NCI-H1048 (cell line): ENCODE measurements at regions not wholly inside any gene's neighbourhood (a gene's known extent, or its start where the extent isn't known, plus 50 kb on each side); places are given as distances from the start of the nearest gene placed in this dataset.

Source experiments
- DNase-seq: peaks from one replicate; lab custom pipeline; 2025; lab: John Stamatoyannopoulos, UW

DNA sequence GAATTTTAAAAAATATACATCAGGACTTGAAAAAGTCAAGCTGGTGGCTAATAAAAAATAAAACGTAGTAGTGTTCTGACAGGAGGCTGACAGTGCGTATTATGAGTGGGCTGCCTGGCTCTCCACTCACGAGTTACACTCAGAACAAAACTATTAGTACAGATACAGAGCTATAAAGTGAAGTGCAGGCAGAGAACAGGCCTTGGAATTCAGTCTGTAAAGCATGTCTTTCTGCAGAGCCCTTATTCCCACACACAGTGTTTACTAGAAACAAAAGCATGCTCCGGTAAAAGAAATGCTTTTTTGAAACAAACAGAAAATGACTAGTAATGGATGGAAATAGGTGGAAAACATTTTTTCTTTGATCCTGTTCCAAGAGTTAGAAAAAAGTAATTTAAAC lies 334.7 kb downstream of the DIRAS2 start:
- no peak for DNase-seq

DNA sequence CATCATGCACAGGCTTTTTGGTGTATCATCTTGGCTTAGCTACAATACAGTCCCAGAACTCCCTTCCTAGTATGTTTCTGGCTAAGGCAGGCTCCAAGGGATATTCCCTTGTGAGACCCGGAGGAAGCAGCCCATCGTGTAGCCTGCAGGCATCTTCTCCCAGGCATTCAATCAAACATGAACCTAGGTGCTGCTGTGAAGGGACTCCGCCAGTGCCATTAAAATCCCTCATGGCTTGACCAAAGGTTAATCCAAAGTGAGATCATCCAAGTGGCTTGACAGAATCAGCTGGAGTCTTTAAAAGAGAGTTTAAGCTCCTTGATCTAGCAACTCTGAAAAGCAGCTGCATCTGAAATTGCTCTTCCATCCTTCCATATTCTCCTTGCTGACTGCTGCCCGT lies 333.9 kb downstream of the DIRAS2 start:
- no peak for DNase-seq

DNA sequence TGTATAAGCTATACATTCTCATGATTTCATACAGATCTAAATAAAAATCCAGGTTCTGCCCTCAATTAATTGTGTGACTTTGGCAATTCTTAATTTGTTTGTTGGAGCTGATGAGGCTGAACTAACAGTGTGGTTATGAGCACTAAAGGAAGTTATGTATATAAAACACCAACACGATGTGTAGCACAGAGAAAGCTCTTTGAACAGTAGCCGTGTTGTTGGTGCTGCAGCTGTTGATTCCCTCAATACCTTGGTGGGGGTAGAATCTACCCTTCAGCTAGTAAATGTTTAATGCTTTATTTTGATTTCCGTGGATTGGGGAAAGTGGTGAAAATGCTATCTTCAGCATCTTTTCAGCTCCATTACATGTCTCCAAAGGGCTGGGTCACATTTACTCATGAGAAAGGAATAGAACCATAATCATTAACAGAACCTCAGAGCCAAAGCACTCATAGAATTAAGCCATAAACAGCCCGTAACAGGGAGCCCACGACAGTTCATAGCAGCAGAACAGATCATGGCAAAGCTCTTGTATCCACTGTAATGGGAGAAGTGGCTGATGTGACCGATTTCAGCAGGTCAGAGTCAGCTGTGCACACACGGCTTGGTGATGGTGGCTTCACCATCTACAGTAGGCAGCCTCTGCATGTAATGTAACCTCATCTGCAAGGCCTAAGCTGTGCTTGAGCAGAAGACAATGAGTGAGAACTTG lies 332.7 kb downstream of the DIRAS2 start:
- no peak for DNase-seq

DNA sequence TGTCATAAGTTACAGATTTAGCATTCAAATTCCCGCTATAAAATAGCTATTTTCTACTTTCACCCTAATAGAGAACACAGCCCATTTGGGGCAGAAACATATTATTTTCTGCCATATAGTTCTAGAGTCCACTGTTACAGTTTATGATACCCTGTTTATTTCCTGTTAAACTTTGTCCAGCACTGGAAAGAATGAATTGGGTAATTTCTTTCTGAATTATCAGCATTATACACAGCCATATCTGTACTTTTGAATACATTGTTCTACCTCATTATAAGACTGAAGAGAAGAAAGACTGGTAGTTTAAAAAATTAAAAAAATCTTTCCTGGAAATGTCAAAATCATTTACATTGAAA lies 332.1 kb downstream of the DIRAS2 start:
- DNase-seq: no peak

DNA sequence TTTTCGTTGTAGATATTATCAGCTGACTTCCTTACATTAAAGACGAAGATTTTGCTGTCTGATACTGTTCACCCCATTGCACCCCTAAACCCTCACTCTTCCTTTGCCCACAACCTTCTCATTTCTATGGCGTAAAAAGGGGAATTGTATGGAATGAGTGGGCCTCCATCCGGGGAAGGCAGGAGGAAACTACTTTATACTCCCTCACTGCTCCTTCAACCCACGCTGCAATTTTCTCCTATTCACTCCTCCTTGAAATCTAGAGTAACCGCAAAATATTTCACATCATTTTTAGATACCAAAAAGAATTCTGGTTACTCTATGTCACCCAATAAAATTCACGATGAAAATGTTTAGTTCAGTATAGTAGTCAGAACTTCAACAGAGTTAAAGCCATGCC lies 330.8 kb downstream of the DIRAS2 start:
- DNase-seq: no peak

DNA sequence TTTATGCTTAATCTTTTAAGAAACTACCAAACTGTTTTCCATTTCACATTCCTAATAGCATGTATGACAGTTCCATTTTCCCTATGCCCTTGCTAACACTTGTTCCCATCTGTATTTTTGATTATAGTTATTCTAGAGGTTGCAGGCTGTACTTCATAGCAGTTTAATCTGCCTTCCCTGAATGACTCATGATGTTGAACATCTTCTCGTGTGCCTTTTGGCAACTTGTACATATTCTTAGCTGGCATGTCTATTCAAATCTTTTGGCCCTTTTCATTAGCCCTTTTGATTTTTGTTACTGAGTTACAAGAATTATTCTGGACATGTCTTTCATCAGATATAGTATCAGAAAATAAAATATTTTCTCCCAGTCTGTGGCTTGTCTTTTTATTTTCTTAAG lies 320.3 kb downstream of the DIRAS2 start:
- no peak for DNase-seq

DNA sequence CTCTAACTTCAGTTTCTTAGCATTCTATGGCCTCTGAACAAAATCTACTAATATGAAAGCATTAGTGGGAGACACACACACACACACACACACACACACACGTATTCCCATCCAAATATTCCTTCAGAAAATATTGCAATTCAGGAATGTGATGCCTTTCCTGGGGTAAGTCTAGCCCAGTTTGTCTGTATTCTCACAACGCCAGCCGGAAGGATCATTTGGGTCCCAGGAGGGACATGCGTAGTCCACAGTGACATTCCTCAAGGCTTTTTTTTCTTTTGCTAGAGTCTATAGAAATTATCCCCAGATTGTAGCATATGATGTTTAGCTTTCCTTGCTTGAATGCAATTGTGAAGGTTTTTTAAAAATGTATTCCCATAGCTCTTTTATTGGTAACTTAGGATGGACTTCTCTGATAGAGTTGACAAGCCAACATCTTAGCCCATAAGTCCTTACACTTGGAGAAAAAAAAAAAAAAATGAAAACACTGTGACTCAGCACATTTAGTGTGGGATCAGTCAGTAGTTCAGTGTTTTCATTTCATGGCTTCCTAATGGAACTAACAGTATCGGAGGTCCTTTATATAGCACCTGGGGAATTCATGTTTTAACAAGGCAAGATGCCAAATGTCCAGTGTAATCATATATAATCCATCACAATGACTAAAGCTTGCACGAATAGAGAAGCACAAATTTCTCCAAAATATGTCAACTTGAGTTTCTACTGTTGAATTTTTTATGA lies 316.5 kb downstream of the DIRAS2 start:
- DNase-seq: no peak

DNA sequence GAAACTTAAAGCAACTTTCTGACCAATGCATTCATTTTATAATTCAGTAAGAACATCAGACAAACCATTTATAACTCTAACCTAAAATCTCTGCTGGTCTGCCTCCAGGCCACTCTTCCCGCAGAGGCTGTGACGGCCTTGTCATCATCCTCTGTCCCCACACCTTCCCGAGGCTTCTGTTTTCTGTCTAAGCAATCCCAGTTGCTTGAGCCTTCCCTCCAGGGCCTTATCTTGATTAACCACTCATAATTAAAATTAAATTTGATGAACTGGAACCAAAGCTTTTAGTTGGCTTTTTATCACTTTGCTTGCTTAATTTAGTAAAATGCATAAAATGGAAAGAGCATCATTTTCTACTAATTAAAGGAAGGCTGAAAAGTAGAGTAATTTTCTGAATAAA lies 312.4 kb downstream of the DIRAS2 start:
- DNase-seq: no peak

DNA sequence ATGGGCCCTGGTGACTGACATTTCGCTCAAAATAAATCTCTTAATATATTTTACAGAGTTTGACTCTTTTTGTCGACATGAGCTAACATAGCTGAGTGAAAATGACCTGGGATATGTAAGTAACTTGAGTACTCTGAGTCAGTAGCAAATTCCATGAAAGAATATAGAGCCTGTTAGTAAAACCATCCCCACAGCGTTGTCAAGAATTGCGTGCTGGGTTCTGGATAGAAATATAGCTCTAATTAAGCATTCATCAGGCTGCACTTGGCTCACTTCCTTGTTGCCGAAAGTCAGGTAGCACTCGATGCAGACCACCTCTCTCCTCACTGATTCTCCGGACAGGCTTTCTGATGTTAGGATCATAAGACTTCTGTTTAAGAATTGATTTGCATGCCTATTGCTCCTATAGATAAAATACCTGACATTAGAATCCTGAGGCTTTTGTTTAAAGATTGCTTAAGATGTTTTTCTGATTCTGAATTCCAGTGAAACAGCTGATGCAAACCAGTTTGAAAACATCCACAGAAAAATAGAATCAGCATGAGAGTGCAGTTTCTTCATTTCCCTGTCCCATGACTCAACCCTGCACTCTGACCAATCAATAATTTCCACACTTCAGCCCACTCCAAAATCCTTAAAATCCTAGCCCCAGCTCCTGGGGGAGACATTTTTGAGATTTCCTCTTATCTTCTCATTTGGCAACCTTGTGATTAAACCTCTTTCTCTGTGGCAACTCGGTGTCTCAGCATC lies 310.6 kb downstream of the DIRAS2 start:
- no peak for DNase-seq

DNA sequence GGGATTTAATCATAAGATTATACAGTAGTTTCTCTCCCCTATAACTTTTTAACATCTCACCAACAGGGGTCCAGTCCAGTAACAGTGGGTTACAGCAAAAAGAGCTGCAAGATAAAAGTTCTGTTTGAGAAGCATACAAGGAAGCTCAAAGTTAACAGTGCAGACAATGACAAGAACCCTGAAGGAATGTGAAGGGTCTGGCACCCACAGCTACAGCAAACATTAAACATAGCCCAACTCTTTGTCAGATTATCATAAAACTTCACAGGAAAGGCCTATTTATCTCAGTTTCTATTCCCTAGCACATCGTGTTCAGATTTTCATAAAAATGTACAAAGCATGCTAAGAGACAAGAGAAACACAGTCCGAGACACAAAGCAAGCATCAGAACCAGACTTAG lies 309.4 kb downstream of the DIRAS2 start:
- no peak for DNase-seq

DNA sequence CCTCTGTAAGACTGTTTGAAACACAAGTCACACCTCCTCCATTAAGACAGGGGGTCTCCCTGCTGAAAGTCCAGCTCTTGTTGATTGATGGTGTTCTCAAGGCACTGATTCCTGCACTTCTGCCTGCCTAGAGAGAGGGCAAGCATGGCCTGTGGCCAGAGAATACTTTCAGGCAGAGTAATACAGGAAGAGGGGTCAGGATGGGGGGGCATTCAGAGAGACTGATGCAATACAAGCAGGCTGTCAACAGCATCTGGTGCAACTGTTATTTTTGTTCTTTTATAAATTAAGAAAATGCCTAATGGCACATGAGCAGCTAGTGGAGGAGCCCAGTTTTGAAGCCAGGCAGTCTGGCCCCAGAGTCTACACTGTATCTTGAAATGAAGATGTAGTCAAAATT lies 302.2 kb downstream of the DIRAS2 start:
- DNase-seq: no peak

DNA sequence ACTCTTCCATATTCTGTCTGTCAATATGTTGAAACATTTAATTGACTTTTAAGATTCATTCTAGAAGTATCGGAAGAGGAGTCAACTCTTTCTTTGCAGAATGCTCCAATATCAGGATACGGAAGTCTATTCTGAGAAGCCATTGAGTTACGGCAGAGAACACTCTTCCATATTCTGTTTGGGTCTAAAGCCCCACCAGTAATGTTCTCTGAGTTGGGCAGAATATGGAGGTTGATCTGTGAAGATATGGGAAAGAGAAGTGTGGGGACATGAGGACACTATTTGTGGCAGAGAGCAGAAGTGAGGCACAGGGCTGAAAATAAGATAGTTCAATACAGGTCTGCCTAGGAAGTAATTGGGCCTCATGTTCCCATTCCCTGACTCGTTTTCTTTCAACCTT lies 300.0 kb downstream of the DIRAS2 start:
- no peak for DNase-seq

DNA sequence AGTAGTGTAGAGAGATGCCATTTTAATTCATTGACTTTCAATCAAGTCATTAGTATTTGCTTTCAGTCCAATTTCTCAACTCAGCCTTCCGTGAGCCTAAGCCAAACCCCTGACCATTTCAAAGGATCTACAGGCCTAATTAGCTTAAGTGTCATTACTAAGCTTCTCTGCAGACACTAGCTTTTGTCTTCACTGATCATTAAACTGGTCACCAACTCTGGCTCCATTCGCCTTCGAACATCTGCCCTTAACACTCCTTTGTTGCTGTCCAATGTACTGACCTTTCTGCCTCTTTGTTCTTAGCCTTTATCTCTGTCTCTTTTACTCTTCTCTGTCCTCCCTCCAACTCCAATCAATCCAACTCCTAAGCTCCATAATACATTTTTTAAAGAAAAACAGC lies 299.3 kb downstream of the DIRAS2 start:
- no peak for DNase-seq

DNA sequence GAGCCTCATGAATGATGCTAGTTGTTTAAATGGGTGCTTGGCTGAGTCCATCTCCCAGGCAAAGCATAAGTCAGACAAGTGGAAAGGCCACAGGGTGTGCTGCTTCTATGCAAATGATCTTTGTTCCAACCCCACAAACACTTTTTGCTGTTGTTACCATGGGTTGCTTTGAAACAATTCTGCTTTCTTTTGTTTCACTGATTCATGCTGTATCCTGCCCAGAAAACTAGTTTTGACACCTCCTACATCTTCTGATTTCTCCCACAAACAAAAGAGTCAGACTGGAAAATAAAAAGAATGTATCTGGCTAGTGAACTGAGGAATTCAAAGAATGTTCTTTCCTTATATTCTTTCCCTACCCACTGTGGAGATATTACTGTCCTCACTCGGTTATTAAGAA lies 298.6 kb downstream of the DIRAS2 start:
- no peak for DNase-seq

DNA sequence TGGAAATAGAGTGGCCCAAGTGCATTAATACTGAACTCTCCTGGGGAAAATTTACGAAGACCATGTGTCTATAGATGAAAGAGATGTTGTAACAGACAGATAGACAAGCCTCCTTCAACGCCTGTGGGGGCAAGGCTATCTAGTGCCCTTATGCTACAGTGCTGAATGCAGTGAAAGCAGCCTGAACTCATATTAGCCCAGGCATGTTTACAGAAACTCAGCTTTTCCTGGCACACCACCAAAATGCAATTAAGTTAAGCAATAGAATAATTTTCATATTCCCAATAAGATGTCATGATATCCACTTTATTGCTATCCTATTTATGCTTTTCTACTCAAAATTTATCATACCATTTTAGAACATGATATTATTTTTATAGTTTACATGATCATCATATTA lies 277.0 kb downstream of the DIRAS2 start:
- peak; percentile 14 for DNase-seq

DNA sequence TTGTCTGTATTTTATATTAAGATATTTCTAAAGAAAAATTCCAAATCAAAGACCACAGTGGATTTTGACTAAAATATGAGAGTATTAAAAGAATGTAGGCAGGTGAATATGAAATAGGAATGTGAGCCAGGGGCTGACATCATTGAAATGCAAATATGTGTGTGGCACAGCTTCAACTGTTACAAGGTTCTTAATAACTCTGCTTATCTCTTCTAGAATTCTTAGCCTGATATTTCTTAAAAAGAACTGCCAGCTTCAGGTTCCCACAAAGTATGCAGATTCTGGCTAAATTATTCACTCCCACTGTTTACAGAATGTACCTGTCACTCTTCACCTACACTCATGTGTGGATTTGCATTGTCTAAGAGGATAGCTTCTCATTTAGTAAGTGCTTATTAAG lies 274.4 kb downstream of the DIRAS2 start:
- DNase-seq: peak; percentile 13

DNA sequence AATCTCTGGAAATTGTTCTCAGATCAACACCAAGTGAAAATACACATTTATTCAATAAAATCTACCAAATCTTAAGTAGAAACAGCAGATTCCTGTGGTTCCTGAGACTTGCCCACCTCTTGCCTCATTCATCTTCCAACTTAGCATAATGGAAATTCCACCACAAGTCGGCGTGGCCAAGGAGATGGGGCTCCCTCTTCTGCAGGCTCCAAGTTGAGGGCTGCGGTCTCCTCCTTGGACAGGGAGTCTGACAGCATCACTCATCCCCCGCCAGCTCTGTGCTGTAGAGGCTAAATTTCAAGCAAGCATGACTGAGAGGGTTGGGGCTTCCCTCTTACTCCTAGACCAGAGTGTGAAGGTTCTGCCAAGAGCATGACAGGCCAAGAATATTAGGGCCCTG lies 273.7 kb downstream of the DIRAS2 start:
- DNase-seq: no peak

DNA sequence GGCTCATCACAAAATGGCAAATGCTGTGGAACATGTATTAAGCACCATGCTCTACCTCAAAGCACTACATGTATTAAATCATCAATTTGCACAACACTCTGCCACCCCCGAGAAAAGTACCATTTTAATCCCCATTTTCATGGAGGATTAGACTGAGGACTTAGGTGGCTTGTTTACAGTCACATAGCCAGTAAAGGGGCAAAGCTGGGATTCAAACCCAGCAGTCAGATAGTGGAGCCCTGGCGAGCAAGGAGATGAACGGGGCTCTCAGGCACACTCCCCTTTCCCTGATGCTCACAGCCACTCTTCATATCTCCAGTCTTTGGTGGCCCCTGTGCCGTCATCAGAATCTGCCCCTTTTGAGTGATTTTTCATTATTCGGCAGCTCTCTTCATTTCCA lies 262.9 kb downstream of the DIRAS2 start:
- no peak for DNase-seq

DNA sequence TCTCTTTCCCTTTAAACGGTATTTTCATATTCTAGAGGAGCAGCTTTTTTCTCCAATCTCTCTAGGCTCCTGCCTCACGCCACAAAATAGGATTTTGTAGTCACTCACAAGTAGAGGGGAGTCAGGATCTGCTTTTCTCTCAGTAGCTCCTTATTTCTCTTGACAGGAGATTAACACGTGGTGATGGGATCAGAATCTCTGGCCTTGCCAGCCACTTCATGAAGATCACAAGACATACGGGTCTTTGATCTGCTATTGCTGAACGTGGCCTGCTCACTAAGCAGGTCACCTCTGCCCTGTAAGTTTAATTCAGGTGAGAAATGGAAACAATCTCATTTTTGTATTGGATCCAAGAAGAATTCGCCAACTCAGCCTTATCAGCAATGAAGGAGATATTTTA lies 257.5 kb downstream of the DIRAS2 start:
- DNase-seq: no peak

DNA sequence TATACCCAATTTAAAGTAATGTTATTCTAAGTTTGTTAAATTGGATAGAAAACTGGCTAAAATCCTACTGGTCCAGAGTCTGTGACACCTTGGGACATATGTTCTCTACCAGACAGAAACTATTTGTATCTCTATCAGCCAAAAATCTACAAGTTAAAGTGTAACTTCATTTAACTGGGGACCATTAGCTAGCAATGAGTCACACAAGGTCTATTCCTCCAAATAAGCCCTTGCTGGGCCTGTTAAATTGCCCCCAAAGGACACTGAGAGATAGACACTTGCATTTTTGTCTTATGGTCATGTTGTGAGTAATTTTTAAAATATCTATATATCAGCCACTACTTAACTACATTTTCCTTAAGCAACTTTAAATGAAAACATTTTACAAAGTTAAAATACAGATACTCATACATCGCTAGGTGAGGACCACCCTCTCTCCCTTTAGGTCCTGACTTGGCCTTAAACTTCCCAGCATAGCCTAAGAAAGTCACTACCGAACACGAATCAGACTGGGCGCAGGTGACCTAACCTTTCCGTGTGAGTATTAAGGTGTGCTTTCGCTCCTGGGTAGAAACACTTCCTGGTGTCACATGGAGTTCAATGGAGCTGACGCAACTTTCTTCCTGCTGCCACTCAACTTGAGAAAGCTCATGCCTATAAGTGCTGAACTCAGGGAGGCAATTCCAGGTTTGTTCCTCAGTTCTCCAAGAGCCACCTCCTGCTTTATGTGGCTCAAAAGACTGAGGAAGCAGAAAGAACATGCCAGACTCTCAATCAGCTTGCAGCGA lies 249.1 kb downstream of the DIRAS2 start:
- no peak for DNase-seq

DNA sequence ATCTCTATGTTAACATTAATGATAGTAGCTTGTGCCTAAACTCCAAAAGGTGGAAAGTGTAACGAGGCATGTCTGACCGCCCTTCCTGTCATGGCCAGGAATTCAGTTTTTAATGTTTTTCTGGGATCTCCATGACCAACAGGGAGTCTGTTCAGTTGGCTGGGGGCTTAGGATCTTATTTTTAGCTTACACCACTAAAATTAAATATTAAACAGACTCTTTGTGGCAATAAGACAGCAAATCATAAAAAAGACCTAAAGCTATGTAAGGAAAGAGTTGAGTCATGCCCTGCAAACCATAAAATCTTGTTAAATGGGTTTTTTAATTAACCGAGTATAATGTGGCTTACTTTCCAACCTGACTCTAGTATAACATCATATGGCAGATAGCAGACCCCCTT lies 247.8 kb downstream of the DIRAS2 start:
- DNase-seq: no peak

DNA sequence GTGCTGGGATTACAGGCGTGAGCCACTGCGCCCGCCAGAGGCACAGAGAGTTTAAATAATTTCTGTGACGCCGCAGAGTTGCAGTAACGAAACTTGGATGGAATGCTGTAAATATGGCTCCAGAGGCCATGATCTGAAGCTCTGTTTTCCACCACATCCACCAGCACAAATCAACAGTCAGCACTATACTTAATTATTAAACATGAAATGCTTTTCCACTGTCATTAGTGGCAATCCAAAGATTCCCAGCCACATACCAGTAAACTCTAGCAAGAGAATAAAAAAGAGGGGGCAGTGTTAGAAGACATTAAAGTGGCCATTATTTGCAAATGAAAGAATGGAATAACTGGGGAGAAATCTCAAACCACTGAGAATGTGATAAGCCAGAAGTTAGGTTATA lies 242.5 kb downstream of the DIRAS2 start:
- DNase-seq: no peak

DNA sequence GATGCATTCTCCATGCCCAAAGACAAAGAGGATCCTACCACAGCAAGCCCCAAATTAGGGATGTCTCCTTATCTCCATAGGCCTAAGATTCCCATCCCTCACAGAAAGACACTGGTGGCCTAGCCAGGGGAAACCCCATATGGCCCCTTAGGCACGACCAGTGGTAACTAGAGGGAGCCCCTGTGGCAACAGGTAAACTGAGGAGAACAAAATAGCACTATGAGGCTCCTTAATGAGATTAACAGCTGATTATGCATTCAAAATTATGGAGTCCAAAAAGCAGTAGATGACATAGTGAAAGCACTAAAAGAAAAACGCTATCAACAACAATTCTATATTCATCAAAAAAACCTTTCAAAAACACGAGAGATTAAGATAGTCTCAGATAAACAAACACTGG lies 234.0 kb downstream of the DIRAS2 start:
- no peak for DNase-seq
